ENCODE measurements at regions not wholly inside any gene's neighbourhood (a gene's known extent, or its start where the extent isn't known, plus 50 kb on each side); places are given as distances from the start of the nearest gene placed in this dataset.

DNA sequence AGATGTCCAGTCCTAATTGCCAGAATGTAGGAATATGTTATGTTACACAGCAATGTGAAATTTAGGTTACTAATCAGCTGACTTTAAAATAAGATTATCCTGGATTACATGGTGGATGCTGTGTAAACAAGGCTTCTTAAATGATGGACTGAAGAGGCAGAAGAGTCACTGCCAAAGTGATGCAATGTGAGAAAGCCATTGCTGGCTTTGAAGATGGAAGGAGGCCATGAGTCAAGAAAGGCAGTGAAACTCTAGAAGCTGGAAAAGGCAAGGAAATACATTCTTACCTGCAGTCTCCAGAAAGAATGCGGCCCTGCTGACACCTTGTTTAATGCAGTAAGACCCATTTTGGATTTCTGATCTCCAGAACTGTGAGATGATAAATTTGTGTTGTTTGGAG is 179.1 kb upstream of the ZPLD1 start:
- DNase-seq, result no peak

DNA sequence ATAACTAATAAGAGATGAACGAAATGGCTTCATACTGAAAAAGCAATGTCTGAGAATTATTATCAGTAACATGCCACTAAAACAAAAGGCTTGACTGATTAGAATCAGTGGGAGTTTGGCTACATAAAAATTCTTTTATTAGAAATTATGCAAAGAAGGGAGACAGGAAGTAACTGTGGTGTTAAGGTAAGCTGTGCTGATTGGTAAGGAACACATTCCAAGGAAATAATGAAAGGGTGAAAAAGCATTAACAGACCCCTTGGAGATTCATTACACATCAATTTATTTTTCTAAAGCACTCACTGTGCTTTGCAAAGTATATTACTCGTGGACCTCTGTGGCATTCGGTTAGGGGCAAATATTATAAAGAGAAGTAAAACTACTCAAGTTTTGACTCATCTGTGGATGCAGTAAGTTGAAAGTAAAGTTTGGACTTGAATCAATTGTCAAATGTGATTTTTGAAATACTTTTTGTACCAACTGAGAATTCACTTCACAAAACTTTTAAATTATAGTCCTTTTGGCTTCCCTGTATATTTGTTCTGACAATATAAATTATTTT is 176.1 kb upstream of the ZPLD1 start:
- DNase-seq, result no peak

DNA sequence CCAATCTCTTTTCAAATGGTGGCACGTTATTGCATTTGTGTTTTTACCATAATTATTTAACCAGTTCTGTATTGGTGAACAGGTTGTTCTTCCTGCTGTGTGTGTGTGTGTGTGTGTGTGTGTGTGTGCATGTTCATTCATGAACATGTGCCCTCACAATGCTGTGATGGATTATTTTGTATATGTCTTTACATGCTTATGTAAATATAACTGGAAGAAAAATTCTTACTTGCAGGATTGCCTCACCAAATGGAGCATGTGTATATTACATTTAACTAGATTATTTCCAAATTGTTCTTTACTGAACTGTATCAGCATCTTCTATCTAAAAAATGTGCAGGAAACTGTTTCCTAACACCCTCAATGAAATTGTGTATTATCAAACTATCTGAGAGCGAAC is 175.2 kb upstream of the ZPLD1 start:
- DNase-seq, result no peak

DNA sequence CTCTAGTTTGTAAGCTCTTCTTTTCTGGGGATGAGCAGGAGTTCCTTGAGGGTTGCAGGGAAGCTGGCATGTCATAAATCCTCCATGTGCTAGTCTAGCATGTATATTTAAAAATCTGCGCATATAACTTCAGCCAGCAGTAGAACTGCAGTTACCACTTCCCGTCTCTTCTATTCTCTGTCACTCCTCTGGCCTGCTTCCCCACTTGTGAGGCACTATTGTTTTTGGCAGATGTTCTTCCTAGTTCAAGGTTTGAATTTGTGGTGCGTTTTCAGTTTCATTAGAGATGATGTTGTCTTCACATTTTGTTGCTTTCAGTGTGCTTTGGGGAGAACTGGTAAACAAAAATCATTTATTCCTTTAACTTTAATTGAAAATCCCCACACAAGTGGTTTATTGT is 169.1 kb upstream of the ZPLD1 start:
- DNase-seq, result no peak

DNA sequence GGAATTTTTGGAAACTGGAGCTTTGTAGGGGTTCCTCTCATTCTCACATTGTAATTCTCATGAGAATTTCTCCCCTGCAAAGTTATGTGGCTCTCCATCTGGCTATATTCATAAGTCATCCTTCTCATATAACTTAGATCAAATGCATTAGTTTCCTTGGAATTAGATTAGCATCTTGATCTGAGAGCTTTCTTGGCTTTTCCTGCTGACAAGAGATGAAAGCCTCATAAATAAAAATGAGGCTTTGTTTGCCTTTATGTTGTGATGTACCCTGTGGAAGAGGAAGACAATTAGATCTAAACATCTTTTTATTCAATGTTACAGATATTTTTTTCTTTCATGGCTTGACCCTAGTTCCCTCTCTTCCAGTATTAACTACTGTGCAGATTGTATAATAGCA is 165.4 kb upstream of the ZPLD1 start:
- no peak for DNase-seq

DNA sequence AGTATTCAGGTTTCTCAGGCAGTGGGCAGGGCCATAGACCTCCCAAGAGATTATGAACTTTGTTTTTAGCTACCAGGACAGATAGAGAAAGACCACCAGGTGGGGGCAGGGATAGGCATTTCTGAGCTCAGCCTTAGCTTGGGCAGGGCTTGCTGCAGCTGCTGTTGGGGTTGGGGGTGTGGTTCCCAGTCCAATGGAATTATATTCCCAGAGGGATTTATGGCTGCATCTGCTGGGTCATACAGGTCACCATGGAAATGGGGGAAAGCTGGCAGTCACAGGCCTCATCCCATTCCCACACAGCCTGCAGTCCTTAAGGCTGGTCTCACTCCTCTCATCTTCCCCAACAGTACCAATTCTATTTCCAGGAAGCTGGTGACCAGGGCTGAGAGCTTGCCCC is 144.6 kb upstream of the ZPLD1 start:
- no peak for DNase-seq

DNA sequence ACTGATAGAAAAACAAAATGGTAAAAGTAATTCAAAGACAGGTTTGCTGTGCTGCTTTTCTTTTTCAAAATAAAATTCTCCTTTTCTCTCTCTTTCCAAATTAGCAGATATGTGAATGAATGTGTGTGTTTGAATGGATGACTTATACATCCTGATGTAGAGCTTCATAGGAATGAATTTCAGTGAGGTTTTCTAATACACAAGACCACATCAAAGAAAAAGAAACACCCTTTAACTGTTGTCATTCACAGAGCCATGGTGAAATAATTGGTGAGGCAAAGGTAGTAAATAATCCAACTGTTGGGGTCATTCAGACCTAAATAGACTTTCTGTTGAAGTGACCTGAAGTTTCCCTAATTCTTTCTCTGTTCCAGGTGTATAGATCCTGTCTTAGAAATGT is 139.1 kb upstream of the ZPLD1 start:
- no peak for DNase-seq

DNA sequence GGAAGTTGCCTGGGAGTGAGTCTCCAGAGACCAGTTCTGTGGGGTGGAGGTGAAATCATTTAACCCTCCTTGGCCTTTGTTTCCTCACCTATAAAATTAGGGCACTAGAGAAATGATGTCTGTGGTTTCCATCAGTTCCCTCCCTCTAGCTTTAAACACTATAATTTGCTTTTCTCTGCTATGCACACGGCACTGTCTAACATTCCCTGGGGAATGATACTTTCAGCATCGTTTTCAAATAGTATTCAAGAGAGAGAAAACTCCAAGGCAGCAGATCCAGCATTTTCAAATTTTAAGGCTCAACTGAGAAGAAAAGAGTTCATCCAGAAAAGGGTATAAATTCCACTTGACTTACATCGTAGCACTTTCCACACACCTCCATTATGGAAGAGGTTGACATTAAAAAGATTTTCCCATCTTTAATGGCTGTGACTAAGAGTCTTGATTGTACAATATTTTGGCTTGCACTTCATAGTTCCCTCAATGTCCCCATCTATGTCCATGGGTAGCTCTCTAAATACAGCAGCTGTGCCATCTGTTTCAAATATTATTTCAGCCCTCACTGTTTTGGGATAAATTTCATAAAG is 137.7 kb upstream of the ZPLD1 start:
- no peak for DNase-seq

DNA sequence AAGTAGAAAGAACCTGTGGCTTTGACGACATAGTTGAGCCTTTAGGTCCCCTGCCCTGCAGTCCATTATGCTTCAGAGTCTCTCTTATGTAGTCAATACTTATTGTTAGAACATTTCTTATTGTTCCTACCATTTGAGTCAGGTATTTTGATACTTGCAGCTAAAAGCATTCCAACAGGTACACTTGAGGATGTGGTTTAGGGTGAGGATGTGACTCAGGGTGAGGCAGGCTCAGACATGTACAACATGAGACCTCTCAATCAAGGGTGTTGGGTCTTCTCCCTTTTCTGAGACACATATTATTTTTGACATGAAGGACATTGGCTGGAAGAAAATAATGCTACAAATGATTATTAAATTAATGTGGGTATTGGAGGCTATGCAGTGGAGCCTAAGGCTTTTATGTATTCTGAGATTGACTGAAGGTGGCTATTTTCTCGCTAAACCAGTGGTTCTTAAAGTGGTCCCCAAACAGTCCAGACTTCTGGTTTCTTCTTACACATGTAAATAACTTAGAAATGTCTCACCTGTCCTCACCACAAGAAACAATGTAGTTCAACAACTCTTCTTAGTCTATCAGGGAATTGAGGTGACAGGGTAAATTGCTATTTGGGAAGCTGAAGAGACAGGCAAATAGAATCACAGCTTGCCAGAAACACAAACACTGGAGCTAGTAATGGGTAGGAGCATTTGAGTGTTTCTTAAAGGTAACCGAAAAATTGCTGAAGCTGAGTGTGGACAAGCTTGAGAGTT is 135.5 kb upstream of the ZPLD1 start:
- peak; percentile 11 for DNase-seq

DNA sequence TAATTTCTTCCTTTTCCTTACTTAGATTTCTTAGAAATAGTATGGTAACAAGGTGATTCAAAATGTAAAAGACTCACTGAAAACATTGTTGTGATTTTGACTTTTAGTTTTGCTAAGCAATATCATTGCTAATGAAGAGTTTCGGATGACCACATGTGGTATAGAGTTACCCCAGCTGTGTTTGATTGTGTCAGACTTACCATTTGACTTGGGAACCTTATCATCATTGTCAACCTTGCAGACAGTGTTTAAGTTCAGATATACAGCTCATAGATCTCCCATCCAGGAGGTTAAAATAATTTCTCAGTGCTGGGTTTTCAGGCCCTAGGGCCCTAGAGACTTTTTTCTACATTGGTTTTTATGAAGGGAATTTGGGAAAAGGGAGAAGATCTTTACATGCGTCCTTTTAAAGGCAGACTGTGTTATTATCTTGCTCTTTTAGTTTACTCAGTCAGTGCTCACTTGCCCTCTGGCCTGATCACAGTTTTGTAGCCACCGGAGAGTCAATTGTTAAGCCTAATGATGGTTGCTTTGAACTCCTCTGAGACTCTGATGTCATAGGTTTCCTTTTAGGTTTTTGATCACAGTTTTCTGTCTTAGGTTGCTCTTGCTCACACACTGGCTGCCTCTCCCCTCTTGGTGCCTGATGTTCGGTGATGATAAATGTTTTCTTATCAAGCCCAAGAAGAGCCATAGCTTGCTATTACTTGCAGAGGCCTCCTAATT is 133.5 kb upstream of the ZPLD1 start:
- no peak for DNase-seq

DNA sequence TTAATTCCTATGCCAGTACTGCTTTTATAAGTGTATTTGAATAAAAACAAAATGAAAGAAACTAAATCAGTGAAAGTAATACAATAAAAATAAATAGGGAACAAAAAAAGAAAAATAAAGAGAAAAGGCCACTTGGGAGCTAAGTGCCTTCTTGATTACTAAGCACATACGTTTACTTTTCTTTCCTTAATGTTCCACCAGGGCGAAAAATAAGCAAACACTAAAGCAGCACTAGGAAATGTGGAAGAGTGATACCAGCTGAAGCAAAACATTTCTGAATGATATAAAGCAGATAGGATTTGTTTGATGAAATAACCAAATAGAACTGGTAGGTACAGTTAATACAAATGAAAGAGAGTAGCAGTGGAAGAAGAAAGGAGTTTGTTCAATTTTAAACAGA is 132.8 kb upstream of the ZPLD1 start:
- DNase-seq, result no peak

DNA sequence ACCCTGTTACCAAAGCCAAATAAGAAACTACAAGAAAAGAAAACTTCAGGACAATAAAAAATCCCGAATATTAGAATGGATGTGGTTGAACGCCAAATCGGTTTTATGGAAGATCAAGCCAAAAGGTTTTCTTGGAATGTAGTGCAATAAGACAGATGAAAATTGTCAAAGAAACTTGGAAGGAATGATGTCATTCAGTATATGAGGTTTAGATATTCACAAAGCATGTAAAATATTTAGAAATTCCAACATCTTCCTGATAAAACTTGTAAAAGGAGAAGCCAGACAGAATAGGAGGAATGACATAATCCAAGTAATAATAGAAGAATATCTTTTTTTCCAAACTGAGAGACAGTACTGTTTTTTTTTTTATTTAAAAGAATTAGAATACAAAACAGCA is 130.3 kb upstream of the ZPLD1 start:
- DNase-seq, result no peak

DNA sequence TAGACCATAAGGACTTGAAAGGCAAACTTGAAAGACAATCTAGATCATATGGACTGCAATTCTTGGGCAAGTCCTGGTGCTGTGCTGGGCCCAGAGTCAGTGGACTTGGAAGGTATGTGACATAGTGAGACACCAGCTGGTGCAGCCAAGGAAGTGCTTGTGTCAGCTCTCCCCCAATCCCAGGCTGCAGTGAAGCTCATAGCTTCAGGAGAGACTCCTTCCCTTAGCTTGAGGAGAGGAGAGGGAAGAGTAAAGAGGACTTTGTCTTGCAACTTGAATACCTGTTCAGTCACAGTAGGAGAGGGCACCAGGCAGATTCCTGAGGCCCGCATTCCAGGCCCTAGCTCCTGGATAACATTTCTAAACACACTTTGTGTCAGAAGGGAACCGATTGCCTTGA is 127.4 kb upstream of the ZPLD1 start:
- no peak for DNase-seq

DNA sequence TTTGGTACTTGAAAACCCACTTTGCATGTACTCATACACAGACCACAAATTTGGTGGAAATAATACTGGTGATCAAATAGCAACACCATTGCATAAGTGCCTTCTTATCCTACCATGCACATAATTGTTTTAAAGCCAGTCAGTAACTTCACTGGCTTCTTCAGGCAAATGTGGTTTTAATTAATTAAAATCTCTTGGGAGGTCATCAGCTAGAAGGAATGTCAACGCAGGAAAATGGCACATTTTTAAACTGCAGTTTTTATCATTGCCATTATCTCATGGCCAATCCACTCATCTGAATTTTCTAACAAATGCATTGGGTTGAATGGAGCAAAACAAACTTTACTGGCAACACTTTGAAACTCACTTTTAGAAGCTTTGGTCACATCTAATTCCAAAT is 105.7 kb upstream of the ZPLD1 start:
- no peak for DNase-seq

DNA sequence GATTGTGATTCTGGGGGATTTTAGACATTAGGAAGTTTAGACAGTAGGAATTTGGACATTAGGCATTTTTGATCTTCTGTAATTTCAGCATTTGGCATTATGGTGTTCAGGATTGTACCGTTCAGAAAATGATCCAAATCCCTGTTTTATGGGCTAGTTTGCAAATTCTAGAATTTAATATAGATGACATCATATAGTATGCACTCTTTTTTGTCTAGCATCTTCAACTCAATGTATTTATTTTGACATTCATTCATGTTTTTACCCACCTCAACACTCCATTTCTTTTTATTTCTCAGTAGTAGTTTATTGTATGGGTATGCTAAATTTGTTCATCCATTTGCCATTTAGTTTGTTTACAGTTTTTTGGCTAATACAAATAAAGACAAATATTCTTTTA is 105.3 kb upstream of the ZPLD1 start:
- no peak for DNase-seq

DNA sequence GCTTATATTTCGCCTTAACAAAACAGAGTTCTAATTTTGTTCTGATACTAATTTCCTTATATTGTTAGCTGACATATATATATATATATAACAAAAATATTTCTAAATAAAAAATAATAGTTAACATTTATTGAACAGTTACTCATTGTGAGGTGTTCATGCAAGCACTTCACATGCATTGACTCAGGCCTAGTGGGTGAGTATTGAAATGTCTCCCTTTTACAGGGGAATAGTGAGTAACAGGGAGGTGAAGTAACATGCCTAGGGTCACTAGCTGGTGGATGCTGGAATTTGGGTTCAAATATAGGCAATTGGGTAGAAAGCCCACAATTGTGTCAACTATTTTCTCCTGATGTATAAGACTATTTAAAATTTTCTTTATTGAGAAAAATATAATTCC is 102.6 kb upstream of the ZPLD1 start:
- no peak for DNase-seq

DNA sequence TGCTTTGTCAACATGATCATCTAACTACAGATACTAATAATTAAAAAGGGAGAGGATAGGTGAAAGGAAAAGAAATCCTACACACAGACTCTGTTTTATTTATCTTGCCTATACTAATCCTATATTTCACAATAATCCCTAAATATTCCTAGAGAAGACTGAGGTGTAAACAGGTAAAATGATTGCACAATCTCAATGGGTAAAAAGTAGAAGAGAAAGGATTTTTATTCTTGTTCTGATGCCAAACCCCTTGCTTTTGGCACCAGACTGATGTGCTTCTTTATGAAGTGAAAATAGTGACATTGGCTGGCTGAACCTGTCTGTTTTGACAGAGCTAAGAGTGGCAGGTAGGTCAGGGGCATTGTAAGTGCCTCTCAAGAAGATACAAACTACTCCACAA is 101.9 kb upstream of the ZPLD1 start:
- no peak for DNase-seq

DNA sequence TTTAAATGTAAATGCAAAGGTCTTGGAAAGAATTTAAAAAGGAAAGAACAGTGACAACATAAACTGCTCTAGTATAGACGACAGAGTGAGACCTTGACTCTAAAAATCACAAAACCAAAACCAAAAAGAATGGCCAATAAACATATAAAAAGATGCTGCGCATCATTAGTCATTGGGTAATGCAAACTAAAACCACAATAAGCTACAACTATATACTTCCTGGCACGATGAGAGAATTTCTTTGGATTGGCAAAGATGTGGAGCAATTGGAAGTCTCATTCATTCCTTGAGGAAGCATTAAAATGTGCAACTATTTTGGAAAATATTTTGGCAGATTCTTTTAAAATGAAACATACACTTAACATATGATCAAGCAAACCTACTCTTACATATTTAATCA is 98.7 kb upstream of the ZPLD1 start:
- no peak for DNase-seq

DNA sequence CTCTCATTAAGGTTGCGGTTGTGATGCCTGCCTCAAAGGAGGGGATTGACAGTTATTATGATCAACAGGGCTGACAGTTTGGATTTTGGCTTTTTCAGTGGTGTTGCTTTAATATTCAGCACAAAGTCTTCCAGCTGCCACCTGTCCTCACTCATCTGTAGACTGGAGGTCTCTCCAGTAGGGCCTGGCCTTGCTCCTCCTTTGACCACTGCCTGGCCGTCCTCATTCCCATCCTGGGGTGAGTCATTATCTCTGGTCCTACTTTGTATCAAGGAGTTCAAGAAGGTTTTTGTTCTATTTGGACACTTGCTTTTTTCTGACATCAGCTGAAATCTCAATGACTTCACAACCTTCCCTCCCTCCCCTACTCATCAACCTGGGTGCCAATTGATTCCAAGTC is 95.1 kb upstream of the ZPLD1 start:
- no peak for DNase-seq

DNA sequence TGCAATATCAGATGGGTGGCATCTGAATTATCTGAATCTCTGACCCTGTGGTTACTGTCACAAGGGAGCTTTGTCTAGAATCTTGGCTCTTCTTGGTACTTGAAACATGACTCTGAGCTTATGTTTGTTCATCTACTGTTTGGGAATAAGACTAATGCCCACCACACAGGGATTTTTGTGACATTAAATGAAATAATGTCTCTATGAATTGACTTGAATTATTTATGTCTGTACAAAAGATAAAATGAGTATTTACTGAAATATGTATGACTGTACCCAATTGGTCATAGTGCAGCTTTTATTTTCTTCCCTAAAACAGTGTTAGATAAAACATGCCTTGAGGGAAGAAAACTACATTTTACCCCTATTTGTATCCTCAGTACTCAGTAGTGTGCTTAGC is 87.9 kb upstream of the ZPLD1 start:
- no peak for DNase-seq

DNA sequence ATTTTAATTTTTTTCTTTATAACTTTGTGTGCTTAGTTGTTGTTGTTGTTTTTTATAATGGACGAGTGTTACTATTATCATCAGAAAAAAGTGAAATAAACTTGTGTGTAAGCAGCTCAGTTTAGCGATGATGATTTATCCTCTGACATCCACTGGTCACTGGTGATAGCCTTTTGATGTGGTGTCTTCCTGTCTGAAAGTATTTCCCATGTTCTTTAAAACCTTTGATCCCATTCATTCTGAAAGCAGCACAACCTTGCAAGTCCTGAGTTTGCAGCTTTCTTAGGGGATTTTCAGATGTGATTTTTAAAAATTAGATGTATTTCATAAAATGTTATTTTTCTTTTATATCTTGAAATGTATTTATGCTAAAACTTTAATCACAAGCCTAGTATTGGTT is 85.9 kb upstream of the ZPLD1 start:
- no peak for DNase-seq

DNA sequence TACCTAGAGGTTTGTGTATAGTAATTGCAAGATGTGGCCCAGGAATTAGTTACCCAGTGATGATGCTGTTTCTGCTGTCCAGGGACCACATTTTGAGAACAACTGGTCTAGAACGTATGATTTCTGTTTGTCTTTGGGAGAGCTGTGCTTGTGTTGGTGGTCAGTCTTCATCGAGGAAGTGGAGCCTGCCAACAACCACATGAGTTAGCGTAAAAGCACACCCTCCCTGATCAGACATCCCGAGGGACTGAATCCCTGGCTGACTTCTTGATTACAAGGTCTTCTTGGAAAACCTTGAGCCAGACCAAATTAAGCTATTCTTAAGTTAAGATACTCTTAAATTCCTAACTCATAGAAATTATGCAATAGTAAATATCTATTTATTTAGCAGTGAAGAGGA is 81.7 kb upstream of the ZPLD1 start:
- no peak for DNase-seq

DNA sequence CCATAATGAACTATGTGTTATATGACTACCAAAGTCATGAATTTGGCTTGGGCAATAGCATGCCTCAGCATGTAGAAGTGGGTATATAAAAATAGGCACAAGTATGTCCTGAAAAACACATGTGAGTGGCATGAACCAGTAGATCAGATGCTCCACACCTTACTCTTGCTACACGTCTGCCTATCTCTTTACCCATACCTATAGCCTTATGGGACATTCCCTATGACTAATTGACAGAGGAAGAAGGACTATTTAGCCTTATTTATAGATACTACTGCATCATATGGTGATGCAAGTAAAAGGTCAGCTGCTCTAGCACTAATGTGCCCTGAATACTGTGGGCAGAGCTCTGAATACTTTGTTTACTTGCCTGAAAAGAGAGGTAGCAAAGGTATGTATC is 81.0 kb upstream of the ZPLD1 start:
- no peak for DNase-seq

DNA sequence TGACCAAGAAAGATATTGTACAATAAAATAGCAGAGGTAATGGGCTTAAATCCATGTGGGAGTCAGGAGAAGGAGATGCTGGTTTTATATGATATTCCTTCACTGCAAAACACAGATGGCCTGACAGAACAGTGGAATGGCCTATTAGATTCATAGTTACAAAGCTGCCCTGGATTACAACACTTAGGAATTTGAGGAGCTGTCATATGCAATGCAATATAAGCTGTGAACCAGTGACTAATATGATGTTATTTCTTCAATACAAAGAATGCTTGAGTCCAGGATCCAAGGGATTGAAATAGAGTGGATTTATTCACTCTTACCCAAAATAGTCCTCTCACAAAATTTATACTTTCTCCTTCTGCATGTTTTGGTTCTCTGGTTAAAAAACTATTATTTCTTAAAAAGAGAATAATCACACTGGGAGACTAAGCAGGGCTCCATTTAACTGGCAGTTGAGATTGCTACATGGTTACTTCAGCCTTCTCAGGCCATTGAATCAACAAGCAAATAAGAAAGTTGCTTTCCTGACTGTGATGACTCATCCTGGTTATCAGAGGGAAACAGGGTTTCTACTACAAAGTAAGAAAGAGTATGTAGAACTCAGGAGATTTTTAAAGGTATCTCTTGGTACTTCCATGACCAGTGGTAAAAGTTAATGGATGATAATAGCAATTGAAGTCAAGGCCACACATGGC is 79.8 kb upstream of the ZPLD1 start:
- no peak for DNase-seq
